IPS-18a (cell line): ENCODE measurements at regions not wholly inside any gene's neighbourhood (a gene's known extent, or its start where the extent isn't known, plus 50 kb on each side); places are given as distances from the start of the nearest gene placed in this dataset.
"Not testable (repeated sequence)": the region's sequence is repeated elsewhere in the genome, so short reads cannot be mapped to it uniquely, and the experiment has no call there.

Experiments
- H3K27ac ChIP-seq: one replicate; pipeline ENCODE4 v1.5.1; 2013; ENCODE audit warnings: low read length
- H3K27me3 ChIP-seq: one replicate; pipeline ENCODE4 v1.6.1; 2013; ENCODE audit warnings: mild to moderate bottlenecking, low read length; ENCODE audit not compliant: control insufficient read depth, insufficient read depth
- H3K36me3 ChIP-seq: one replicate; pipeline ENCODE4 v1.6.1; 2013; ENCODE audit warnings: low read depth, low read length; ENCODE audit not compliant: control insufficient read depth
- H3K4me1 ChIP-seq: one replicate; pipeline ENCODE4 v1.6.1; 2013; ENCODE audit warnings: low read depth, low read length; ENCODE audit not compliant: control insufficient read depth
- H3K4me3 ChIP-seq: one replicate; pipeline ENCODE4 v1.5.1; 2013; ENCODE audit warnings: low read length
- H3K9ac ChIP-seq: one replicate; pipeline ENCODE4 v1.6.1; 2013; ENCODE audit warnings: mild to moderate bottlenecking, low read length, moderate library complexity
- H3K9me3 ChIP-seq: one replicate; pipeline ENCODE4 v1.6.1; 2013; ENCODE audit warnings: low read depth, low read length; ENCODE audit not compliant: control insufficient read depth

- Histone ChIP-seq H3K4me3 (no peak overlapping the region), H3K9ac (no peak overlapping the region), H3K4me1 (peaks cover 21% of the 10 kb centered on the region), H3K27ac (no peak overlapping the region), H3K27me3 (no peaks in the 10 kb centered on the region), H3K9me3 (no peaks in the 10 kb centered on the region), H3K36me3 (no peaks in the 10 kb centered on the region)
Observed at GRCh38 chr19:29048873-29049272, 164.1 kb downstream of the UQCRFS1 start.

GRCh38 chr19:29045679-29046254 is 167.2 kb downstream of the UQCRFS1 start:
- Histone ChIP-seq H3K9ac (no peak overlapping the region), H3K36me3 (no peaks in the 10 kb centered on the region), H3K27ac (no peak overlapping the region), H3K27me3 (no peaks in the 10 kb centered on the region), H3K4me1 (peaks cover 28% of the 10 kb centered on the region), H3K9me3 (no peaks in the 10 kb centered on the region), H3K4me3 (no peak overlapping the region)

GRCh38 chr19:29044037-29044436 is 168.9 kb downstream of the UQCRFS1 start:
- H3K9me3 ChIP-seq: no peaks in the 10 kb centered on the region
- H3K4me3 ChIP-seq: no peak overlapping the region
- no peak overlapping the region for H3K9ac ChIP-seq
- no peaks in the 10 kb centered on the region for H3K27me3 ChIP-seq
- no peaks in the 10 kb centered on the region for H3K36me3 ChIP-seq
- H3K4me1 ChIP-seq: peaks cover 29% of the 10 kb centered on the region
- no peak overlapping the region for H3K27ac ChIP-seq

GRCh38 chr19:29042450-29042849 is 170.5 kb downstream of the UQCRFS1 start:
- H3K4me1 ChIP-seq: peaks cover 37% of the 10 kb centered on the region
- no peaks in the 10 kb centered on the region for H3K9me3 ChIP-seq
- no peaks in the 10 kb centered on the region for H3K27me3 ChIP-seq
- H3K36me3 ChIP-seq: no peaks in the 10 kb centered on the region
- H3K9ac ChIP-seq: no peak overlapping the region
- no peak overlapping the region for H3K27ac ChIP-seq
- no peak overlapping the region for H3K4me3 ChIP-seq

- H3K9ac ChIP-seq: no peak overlapping the region
- H3K9me3 ChIP-seq: no peaks in the 10 kb centered on the region
- H3K27me3 ChIP-seq: no peaks in the 10 kb centered on the region
- no peaks in the 10 kb centered on the region for H3K36me3 ChIP-seq
- H3K4me3 ChIP-seq: no peak overlapping the region
- H3K4me1 ChIP-seq: peaks cover 32% of the 10 kb centered on the region
- no peak overlapping the region for H3K27ac ChIP-seq
Observed at GRCh38 chr19:29040951-29041350, 172.0 kb downstream of the UQCRFS1 start.

- no peaks in the 10 kb centered on the region for H3K9me3 ChIP-seq
- no peak overlapping the region for H3K9ac ChIP-seq
- no peak overlapping the region for H3K27ac ChIP-seq
- no peaks in the 10 kb centered on the region for H3K36me3 ChIP-seq
- no peaks in the 10 kb centered on the region for H3K27me3 ChIP-seq
- peaks cover 25% of the 10 kb centered on the region for H3K4me1 ChIP-seq
- H3K4me3 ChIP-seq: no peak overlapping the region
Observed at GRCh38 chr19:29040292-29040691, 172.7 kb downstream of the UQCRFS1 start.

GRCh38 chr19:29039036-29039435 is 173.9 kb downstream of the UQCRFS1 start:
- H3K9ac ChIP-seq, H3K4me3 ChIP-seq, H3K27ac ChIP-seq: not testable (repeated sequence)

GRCh38 chr19:29031216-29031615 is 181.7 kb downstream of the UQCRFS1 start:
- Histone ChIP-seq H3K27me3 (no peaks in the 10 kb centered on the region), H3K27ac (no peak overlapping the region), H3K9me3 (no peaks in the 10 kb centered on the region), H3K4me3 (no peak overlapping the region), H3K9ac (no peak overlapping the region), H3K36me3 (no peaks in the 10 kb centered on the region), H3K4me1 (no peaks in the 10 kb centered on the region)

More at GRCh38 chr19:29039036-29039435, 173.9 kb downstream of the UQCRFS1 start:
- H3K27me3 ChIP-seq, H3K36me3 ChIP-seq, H3K9me3 ChIP-seq: not testable (repeated sequence)
- H3K4me1 ChIP-seq: peaks cover 17% of the 10 kb centered on the region

- no peak overlapping the region for H3K9ac ChIP-seq
- H3K4me3 ChIP-seq: no peak overlapping the region
- no peaks in the 10 kb centered on the region for H3K27me3 ChIP-seq
- H3K27ac ChIP-seq: no peak overlapping the region
- no peaks in the 10 kb centered on the region for H3K4me1 ChIP-seq
- H3K36me3 ChIP-seq: no peaks in the 10 kb centered on the region
- no peaks in the 10 kb centered on the region for H3K9me3 ChIP-seq
Observed at GRCh38 chr19:29029268-29029958, 183.5 kb downstream of the UQCRFS1 start.

GRCh38 chr19:29022599-29022998 is 190.4 kb downstream of the UQCRFS1 start:
- no peaks in the 10 kb centered on the region for H3K4me1 ChIP-seq
- no peak overlapping the region for H3K27ac ChIP-seq
- H3K36me3 ChIP-seq: no peaks in the 10 kb centered on the region
- no peaks in the 10 kb centered on the region for H3K27me3 ChIP-seq
- no peak overlapping the region for H3K9ac ChIP-seq
- no peak overlapping the region for H3K4me3 ChIP-seq
- no peaks in the 10 kb centered on the region for H3K9me3 ChIP-seq

- Histone ChIP-seq H3K4me1 (no peaks in the 10 kb centered on the region), H3K9ac (no peak overlapping the region), H3K9me3 (no peaks in the 10 kb centered on the region), H3K36me3 (no peaks in the 10 kb centered on the region), H3K4me3 (no peak overlapping the region), H3K27ac (no peak overlapping the region), H3K27me3 (no peaks in the 10 kb centered on the region)
Observed at GRCh38 chr19:29022165-29022564, 190.8 kb downstream of the UQCRFS1 start.
